Parathyroid adenoma (tissue), 2 donors: ENCODE measurements at regions not wholly inside any gene's neighbourhood (a gene's known extent, or its start where the extent isn't known, plus 50 kb on each side); places are given as distances from the start of the nearest gene placed in this dataset.

Source experiments
- H2AFZ ChIP-seq: fragments of 300-600 bp; sonication (generic); one replicate; pipeline ENCODE4 v1.7.0; 2017; ENCODE audit warnings: antibody characterized with exemption, mild to moderate bottlenecking
- H3K27ac ChIP-seq: fragments of 300-600 bp; sonication (generic); one replicate; pipeline ENCODE4 v1.7.0; 2017
- H3K27me3 ChIP-seq: fragments of 300-600 bp; sonication (generic); one replicate; pipeline ENCODE4 v1.7.0; 2017; ENCODE audit warnings: low read length; ENCODE audit not compliant: control insufficient read depth, insufficient read depth
- H3K36me3 ChIP-seq: fragments of 300-600 bp; sonication (generic); one replicate; pipeline ENCODE4 v1.7.0; 2017; ENCODE audit warnings: low read length; ENCODE audit not compliant: control insufficient read depth, insufficient read depth
- H3K4me1 ChIP-seq: fragments of 300-600 bp; sonication (generic); one replicate; pipeline ENCODE4 v1.7.0; 2017; ENCODE audit warnings: control low read depth
- H3K4me2 ChIP-seq: fragments of 300-600 bp; sonication (generic); one replicate; pipeline ENCODE4 v1.7.0; 2017; ENCODE audit warnings: low read length
- H3K4me3 ChIP-seq: fragments of 300-600 bp; sonication (generic); one replicate; pipeline ENCODE4 v1.7.0; 2017; ENCODE audit warnings: low read depth, low read length
- H3K79me2 ChIP-seq: fragments of 300-600 bp; sonication (generic); one replicate; pipeline ENCODE4 v1.7.0; 2017; ENCODE audit warnings: control low read depth
- H3K9ac ChIP-seq: fragments of 300-600 bp; sonication (generic); one replicate; pipeline ENCODE4 v1.7.0; 2017; ENCODE audit warnings: mild to moderate bottlenecking
- H3K9me3 ChIP-seq: fragments of 300-600 bp; sonication (generic); one replicate; pipeline ENCODE4 v1.7.0; 2017; ENCODE audit warnings: low read length; ENCODE audit not compliant: control insufficient read depth
- TF ChIP-seq, protein P1 (sequence below): fragments of 300-600 bp; sonication (generic); IDR thresholded peaks from one replicate; pipeline ENCODE4 v1.7.0; 2017; ENCODE audit warnings: antibody characterized with exemption, mild to moderate bottlenecking
- donor health status: primary hyperparathyroidism.

DNA sequence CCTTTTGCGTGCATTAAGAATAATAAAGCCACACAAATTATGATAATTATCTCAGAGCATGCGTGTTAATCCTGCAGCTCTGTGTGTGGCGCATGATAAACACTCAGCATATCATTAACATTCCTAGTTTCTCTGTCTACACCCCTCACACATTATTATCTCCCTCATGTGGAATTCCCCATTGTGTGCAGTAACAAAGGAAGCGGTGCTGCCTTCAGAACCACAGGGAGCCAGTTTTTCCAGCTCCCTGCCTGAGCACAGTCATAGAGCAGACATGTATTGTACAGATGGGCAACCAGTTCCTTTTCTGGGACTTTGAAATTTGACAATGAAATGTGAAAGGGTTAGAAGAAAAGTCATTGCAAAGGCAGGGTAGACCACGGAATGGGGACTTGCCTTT is 1365.5 kb upstream of the CDH9 start:
- no peak overlapping the region for H3K9ac ChIP-seq
- no peaks in the 10 kb centered on the region for H3K9me3 ChIP-seq
- no peak overlapping the region for H3K27ac ChIP-seq
- no peaks in the 10 kb centered on the region for H3K79me2 ChIP-seq
- H3K36me3 ChIP-seq, result no peaks in the 10 kb centered on the region
- TF ChIP-seq, protein P1, sequence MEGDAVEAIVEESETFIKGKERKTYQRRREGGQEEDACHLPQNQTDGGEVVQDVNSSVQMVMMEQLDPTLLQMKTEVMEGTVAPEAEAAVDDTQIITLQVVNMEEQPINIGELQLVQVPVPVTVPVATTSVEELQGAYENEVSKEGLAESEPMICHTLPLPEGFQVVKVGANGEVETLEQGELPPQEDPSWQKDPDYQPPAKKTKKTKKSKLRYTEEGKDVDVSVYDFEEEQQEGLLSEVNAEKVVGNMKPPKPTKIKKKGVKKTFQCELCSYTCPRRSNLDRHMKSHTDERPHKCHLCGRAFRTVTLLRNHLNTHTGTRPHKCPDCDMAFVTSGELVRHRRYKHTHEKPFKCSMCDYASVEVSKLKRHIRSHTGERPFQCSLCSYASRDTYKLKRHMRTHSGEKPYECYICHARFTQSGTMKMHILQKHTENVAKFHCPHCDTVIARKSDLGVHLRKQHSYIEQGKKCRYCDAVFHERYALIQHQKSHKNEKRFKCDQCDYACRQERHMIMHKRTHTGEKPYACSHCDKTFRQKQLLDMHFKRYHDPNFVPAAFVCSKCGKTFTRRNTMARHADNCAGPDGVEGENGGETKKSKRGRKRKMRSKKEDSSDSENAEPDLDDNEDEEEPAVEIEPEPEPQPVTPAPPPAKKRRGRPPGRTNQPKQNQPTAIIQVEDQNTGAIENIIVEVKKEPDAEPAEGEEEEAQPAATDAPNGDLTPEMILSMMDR, result no peak
- no peaks in the 10 kb centered on the region for H3K4me1 ChIP-seq
- H2AFZ ChIP-seq, result no peak overlapping the region
- no peak overlapping the region for H3K4me3 ChIP-seq
- H3K27me3 ChIP-seq, result no peaks in the 10 kb centered on the region
- no peak overlapping the region for H3K4me2 ChIP-seq

DNA sequence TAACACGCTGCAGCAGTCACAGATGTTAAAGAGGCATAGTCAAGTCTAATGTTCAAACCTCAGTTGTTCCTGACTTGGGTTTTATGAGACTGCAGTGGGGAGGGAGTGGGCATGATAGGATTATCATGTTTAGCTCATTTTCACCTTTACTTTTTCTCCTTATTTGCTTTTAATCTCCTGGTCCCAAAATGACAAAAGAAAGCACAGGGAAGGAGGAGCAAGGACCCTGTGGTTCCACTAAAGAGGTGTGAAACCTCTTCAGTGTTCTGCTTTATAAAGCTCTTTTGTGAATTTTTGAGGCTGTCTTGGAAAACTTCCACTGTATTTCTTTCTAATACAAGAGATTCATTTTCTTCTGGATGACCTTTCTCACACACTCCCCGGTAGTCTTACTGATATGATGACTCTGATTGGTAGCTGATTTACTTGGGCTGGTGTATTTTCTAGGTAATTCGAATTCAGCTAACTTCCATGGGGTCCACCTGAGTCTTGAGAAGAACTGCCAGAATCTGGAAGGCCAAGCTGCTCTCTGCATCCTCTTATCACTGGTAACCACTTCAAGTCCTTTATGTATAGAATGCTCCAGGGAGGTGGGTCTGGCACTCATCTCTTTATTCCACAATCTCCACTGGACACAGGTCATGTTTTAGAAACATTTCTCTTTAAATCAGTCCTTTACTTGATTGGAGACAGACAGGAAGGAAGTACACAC is 1364.4 kb upstream of the CDH9 start:
- Histone ChIP-seq H3K4me3 (no peak overlapping the region), H2AFZ (no peak overlapping the region), H3K9ac (no peak overlapping the region), H3K4me1 (no peaks in the 10 kb centered on the region), H3K79me2 (no peaks in the 10 kb centered on the region), H3K27me3 (no peaks in the 10 kb centered on the region), H3K4me2 (no peak overlapping the region), H3K27ac (no peak overlapping the region), H3K36me3 (no peaks in the 10 kb centered on the region), H3K9me3 (no peaks in the 10 kb centered on the region)
- TF ChIP-seq, protein P1, result no peak

DNA sequence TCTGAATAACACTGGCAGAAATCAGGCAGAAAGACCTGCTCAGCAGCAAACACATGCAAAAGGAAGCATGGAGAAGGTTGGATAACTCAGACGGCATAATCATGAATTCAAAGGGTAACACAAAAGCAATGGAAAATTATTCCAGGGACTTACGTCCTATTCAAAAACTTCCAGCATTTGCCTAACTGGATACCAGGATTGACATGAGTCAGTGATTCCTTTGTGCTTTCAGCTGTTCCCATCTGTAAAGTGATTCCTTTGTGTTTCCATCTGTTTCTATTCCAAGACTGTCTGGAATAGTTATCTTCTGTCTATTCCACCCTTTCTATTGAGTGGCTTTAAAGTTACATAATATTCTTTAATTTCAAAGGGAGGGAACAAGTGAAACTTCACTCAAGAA is 1361.7 kb upstream of the CDH9 start:
- H3K4me3 ChIP-seq, result no peak overlapping the region
- no peak overlapping the region for H3K27ac ChIP-seq
- no peak overlapping the region for H3K4me2 ChIP-seq
- no peaks in the 10 kb centered on the region for H3K27me3 ChIP-seq
- no peaks in the 10 kb centered on the region for H3K79me2 ChIP-seq
- no peaks in the 10 kb centered on the region for H3K4me1 ChIP-seq
- no peaks in the 10 kb centered on the region for H3K36me3 ChIP-seq
- no peak overlapping the region for H2AFZ ChIP-seq
- TF ChIP-seq, protein P1, result no peak
- H3K9ac ChIP-seq, result no peak overlapping the region
- H3K9me3 ChIP-seq, result no peaks in the 10 kb centered on the region

DNA sequence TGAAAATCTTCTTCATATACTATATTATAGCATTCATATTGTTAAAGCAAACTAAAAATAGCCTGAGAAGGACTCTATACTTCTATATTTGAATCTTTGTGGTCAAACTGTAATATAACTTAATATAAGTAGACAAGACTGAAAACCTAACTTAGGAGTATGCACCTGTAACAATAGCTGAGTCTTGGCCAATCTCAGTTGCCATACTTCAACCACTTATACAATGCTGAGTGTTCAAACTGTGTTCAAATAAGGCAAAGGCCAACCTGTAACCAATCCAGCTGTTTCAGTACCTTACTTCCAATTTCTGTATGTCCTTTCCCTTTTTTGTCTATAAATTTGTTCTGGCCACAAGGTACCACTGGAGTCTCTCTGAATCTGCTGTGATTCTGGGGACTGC is 1360.8 kb upstream of the CDH9 start:
- no peak overlapping the region for H3K4me3 ChIP-seq
- H3K36me3 ChIP-seq, result no peaks in the 10 kb centered on the region
- H3K27me3 ChIP-seq, result no peaks in the 10 kb centered on the region
- TF ChIP-seq, protein P1, result no peak
- H3K9ac ChIP-seq, result no peak overlapping the region
- H3K9me3 ChIP-seq, result no peaks in the 10 kb centered on the region
- H2AFZ ChIP-seq, result no peak overlapping the region
- H3K79me2 ChIP-seq, result no peaks in the 10 kb centered on the region
- no peaks in the 10 kb centered on the region for H3K4me1 ChIP-seq
- no peak overlapping the region for H3K4me2 ChIP-seq
- no peak overlapping the region for H3K27ac ChIP-seq

DNA sequence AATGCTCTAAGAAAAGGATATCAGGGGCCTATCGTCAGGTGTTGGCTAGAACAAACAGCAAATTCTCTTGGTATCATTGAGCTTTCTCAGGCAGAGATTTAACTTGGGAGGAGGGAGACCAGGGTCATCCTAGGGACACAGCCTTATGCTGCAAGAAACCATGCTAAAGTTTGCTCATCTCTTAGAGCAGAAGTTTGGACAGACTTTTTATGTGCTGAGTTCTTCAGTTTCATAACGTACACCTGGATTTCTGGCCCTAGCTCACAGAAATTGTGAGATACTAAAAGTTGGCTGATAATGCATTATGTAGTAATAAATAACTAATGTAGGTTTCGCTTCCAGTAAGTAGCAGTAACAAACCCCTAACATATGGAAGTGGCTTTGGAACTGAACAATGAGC is 1359.8 kb upstream of the CDH9 start:
- no peak overlapping the region for H3K27ac ChIP-seq
- H3K9me3 ChIP-seq, result no peaks in the 10 kb centered on the region
- no peaks in the 10 kb centered on the region for H3K4me1 ChIP-seq
- H3K36me3 ChIP-seq, result no peaks in the 10 kb centered on the region
- no peak overlapping the region for H2AFZ ChIP-seq
- no peak overlapping the region for H3K9ac ChIP-seq
- H3K27me3 ChIP-seq, result no peaks in the 10 kb centered on the region
- no peak overlapping the region for H3K4me2 ChIP-seq
- no peaks in the 10 kb centered on the region for H3K79me2 ChIP-seq
- H3K4me3 ChIP-seq, result no peak overlapping the region
- TF ChIP-seq, protein P1, result no peak
